H4 (cell line): ENCODE measurements at regions not wholly inside any gene's neighbourhood (a gene's known extent, or its start where the extent isn't known, plus 50 kb on each side); places are given as distances from the start of the nearest gene placed in this dataset.

Source experiments
- DNase-seq: peaks from one replicate; pipeline ENCODE4 v3.0.0-alpha.2; 2015; ENCODE audit warnings: low spot score

- no peak for DNase-seq
These were observed 486.9 kb upstream of the NCAM2 start for GRCh38 chr21:20511216-20511880.

- DNase-seq, result no peak
These were observed 482.8 kb upstream of the NCAM2 start for GRCh38 chr21:20515446-20515845.

GRCh38 chr21:20519076-20519475 is 479.1 kb upstream of the NCAM2 start:
- DNase-seq, result no peak

- DNase-seq, result no peak
These were observed 475.6 kb upstream of the NCAM2 start for GRCh38 chr21:20522611-20523010.

GRCh38 chr21:20523191-20523590 is 475.0 kb upstream of the NCAM2 start:
- no peak for DNase-seq

- no peak for DNase-seq
These were observed 470.3 kb upstream of the NCAM2 start for GRCh38 chr21:20527731-20528460.

- DNase-seq, result no peak
These were observed 461.1 kb upstream of the NCAM2 start for GRCh38 chr21:20537130-20537529.

- DNase-seq, result no peak
These were observed 460.1 kb upstream of the NCAM2 start for GRCh38 chr21:20538039-20538658.

GRCh38 chr21:20545454-20545853 is 452.8 kb upstream of the NCAM2 start:
- DNase-seq, result no peak

- no peak for DNase-seq
These were observed 446.3 kb upstream of the NCAM2 start for GRCh38 chr21:20551939-20552338.

- no peak for DNase-seq
These were observed 443.4 kb upstream of the NCAM2 start for GRCh38 chr21:20554785-20555184.

- DNase-seq, result peak; percentile 44
These were observed 427.4 kb upstream of the NCAM2 start for GRCh38 chr21:20570824-20571232.

GRCh38 chr21:20572582-20572981 is 425.6 kb upstream of the NCAM2 start:
- no peak for DNase-seq

- DNase-seq, result no peak
These were observed 416.8 kb upstream of the NCAM2 start for GRCh38 chr21:20581361-20581760.

GRCh38 chr21:20591284-20591683 is 406.9 kb upstream of the NCAM2 start:
- no peak for DNase-seq

- no peak for DNase-seq
These were observed 405.7 kb upstream of the NCAM2 start for GRCh38 chr21:20592463-20592862.

GRCh38 chr21:20603236-20603635 is 395.0 kb upstream of the NCAM2 start:
- no peak for DNase-seq

- DNase-seq, result no peak
These were observed 387.2 kb upstream of the NCAM2 start for GRCh38 chr21:20611008-20611407.

- DNase-seq, result no peak
These were observed 384.6 kb upstream of the NCAM2 start for GRCh38 chr21:20613654-20614053.

GRCh38 chr21:20617130-20617529 is 381.1 kb upstream of the NCAM2 start:
- no peak for DNase-seq

- DNase-seq, result no peak
These were observed 379.3 kb upstream of the NCAM2 start for GRCh38 chr21:20618878-20619277.

- no peak for DNase-seq
These were observed 370.6 kb upstream of the NCAM2 start for GRCh38 chr21:20627594-20627993.

- no peak for DNase-seq
These were observed 366.6 kb upstream of the NCAM2 start for GRCh38 chr21:20631633-20632032.
